ENCODE measurements at regions not wholly inside any gene's neighbourhood (a gene's known extent, or its start where the extent isn't known, plus 50 kb on each side); places are given as distances from the start of the nearest gene placed in this dataset.

DNA sequence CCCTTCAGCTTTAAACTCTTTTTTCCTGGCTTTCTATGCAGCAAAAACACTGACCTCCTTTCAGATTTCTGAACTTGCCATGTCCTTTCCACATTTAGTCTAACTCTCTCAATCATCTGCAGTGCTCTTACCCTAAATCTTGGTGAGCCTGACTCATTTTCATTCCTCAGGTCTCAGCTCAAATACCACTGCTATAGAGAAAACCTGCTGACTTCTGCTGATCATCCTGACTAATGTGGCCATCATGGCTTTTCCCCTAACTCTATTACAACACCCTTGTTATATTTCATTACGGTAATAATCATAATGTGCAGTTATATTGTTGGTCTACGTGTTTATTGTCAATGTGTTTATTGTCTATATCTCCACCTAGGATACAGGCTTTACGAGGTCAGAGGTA lies 207.3 kb upstream of the OR4E1 start:
- TF ChIP-seq POLR2AphosphoS5 (IDR thresholded peaks at IDR 0.05) (no peak), POLR2A (IDR thresholded peaks at IDR 0.05) (no peak)
- TF ChIP-seq, protein P1, sequence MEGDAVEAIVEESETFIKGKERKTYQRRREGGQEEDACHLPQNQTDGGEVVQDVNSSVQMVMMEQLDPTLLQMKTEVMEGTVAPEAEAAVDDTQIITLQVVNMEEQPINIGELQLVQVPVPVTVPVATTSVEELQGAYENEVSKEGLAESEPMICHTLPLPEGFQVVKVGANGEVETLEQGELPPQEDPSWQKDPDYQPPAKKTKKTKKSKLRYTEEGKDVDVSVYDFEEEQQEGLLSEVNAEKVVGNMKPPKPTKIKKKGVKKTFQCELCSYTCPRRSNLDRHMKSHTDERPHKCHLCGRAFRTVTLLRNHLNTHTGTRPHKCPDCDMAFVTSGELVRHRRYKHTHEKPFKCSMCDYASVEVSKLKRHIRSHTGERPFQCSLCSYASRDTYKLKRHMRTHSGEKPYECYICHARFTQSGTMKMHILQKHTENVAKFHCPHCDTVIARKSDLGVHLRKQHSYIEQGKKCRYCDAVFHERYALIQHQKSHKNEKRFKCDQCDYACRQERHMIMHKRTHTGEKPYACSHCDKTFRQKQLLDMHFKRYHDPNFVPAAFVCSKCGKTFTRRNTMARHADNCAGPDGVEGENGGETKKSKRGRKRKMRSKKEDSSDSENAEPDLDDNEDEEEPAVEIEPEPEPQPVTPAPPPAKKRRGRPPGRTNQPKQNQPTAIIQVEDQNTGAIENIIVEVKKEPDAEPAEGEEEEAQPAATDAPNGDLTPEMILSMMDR (IDR thresholded peaks at IDR 0.05), result no peak
